Erythroblast (primary cell): ENCODE measurements at regions not wholly inside any gene's neighbourhood (a gene's known extent, or its start where the extent isn't known, plus 50 kb on each side); places are given as distances from the start of the nearest gene placed in this dataset.

Experiments used
- GATA1 ChIP-seq: IDR thresholded peaks from 2 replicates; pipeline ENCODE4 v1.6.1; 2011; ENCODE audit warnings: low read depth, mild to moderate bottlenecking, control low read depth, low read length, moderate library complexity
- POLR2A ChIP-seq: IDR thresholded peaks from 2 replicates; pipeline ENCODE4 v1.6.1; 2011; ENCODE audit warnings: mild to moderate bottlenecking, low read length

DNA sequence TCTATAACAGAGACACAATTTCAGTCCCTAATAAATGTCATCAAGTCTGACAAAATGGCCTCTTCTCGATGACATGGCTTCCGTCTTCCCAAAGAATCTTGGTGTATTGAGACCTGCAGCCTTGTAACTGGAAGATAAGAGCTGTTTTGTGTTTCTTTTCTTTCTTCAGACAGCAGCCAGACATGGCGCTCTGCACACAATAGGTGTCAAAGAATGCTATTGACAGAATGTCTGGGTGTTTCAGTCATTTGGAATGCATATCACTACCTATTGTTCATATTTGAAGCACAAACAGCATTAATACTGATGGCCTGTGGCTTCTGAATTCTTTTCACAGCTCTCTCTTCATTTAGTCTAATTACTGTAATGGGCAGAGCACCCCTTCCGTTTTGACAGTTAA lies 344.8 kb downstream of the RPRM start:
- TF ChIP-seq POLR2A (no peak), GATA1 (no peak)
